ENCODE measurements at regions not wholly inside any gene's neighbourhood (a gene's known extent, or its start where the extent isn't known, plus 50 kb on each side); places are given as distances from the start of the nearest gene placed in this dataset.

DNA sequence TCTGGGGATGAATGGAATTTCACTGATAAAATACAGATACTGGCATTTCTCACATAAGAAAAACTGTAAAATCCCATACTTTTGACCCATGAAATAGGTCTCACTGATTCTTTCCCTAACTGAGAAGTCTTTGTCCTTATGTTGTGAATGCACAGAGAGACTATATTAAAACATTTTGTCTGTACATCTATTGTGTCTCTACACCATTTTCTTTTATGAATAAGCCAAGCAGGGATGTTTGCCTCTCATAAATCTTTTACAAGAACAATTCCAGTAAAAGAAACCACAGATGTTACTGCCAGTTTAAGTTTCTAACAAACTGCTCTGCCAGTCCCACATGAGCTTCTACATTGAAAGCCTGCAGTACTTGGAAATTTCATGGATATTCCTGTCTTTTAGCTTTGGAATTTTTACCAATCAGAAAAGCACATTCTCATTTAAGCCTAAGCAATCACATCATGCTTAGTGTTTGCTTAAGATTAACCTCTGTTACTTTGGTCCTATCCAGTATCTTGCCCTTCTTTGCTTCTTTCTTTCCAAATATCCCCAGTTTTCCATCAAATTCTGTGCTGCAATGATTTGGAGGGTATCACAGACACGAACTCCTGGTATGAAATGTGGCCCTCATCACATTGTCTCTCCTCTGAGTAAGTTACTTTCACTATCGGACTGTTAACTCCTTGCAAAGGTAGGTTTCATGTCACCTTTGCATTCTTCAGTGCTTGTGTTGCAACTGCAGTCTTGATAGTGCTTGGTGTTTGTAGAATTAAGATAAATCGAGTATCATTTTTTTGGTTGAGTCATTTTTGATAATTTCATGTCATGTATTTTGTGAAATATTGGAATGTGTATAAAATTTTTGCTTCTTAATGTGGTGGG lies 415.1 kb upstream of the ADAMTSL1 start:
- Histone ChIP-seq H3K9ac (replicated peaks; ENCODE audit: extremely low read depth, insufficient read depth, low read length) (no peak overlapping the region), H3K9me3 (replicated peaks; ENCODE audit: control insufficient read depth, insufficient read depth, low read length) (no peaks in the 10 kb centered on the region), H3K36me3 (ENCODE audit: control insufficient read depth in 2 of 2, extremely low read depth in 1 of 2, insufficient read depth in 2 of 2, low read length in 2 of 2) (no peaks in the 10 kb centered on the region), H3K79me2 (ENCODE audit: control insufficient read depth, insufficient read depth, low read length) (no peaks in the 10 kb centered on the region), H3K9me1 (replicated peaks; ENCODE audit: control insufficient read depth, extremely low read depth, insufficient read depth, low read length) (peaks cover 2% of the 10 kb centered on the region), H3K27ac (ENCODE audit: insufficient read depth, low read depth, low read length) (no peak overlapping the region), H3K4me3 (replicated peaks in 1 of 3; ENCODE audit: insufficient read depth in 1 of 3, low read depth in 1 of 3, low read length in 3 of 3) (no peak overlapping the region), H2AFZ (ENCODE audit: low read depth, low read length) (no peak overlapping the region), H4K20me1 (replicated peaks; ENCODE audit: control insufficient read depth, extremely low read depth, insufficient read depth, low read length) (no peaks in the 10 kb centered on the region), H3K27me3 (ENCODE audit: control insufficient read depth in 2 of 2, insufficient read depth in 2 of 2, low read length in 2 of 2) (peaks cover 0 to 2% of the 10 kb centered on the region in 2 experiments), H3K4me2 (ENCODE audit: insufficient read depth, low read length) (no peak overlapping the region), H3K4me1 (ENCODE audit: control insufficient read depth, extremely low read depth, insufficient read depth, low read length) (no peaks in the 10 kb centered on the region)
- BruUV-seq (replicated peaks), result no TSS peak
- FAIRE-seq, result no peak
- ChIA-PET POLR2A (no interaction called here), CTCF (interaction anchor here (2.5 kb wide), 1 partner anchor 248 kb away, joined by 7 read pairs; no protein-coding TSS in a partner anchor)
- intact Hi-C loops (cut with micrococcal nuclease) (no loop called here), dilution Hi-C loops (cut with MboI; ENCODE audit: extremely low pct_ligation_motif_present, low sequenced_read_pairs) (no loop called here)
- no peak for TF ChIP-seq FOS (IDR thresholded peaks at IDR 0.05; ENCODE audit: borderline replicate concordance, insufficient read depth, low read length)
- TF ChIP-seq POLR2A (IDR thresholded peaks at IDR 0.05; ENCODE audit: low read depth, low read length), result no peak
- TF ChIP-seq, protein P1, sequence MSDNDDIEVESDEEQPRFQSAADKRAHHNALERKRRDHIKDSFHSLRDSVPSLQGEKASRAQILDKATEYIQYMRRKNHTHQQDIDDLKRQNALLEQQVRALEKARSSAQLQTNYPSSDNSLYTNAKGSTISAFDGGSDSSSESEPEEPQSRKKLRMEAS (IDR thresholded peaks at IDR 0.05; ENCODE audit: insufficient read depth, insufficient read length), result no peak
- TF ChIP-seq JUN (IDR thresholded peaks at IDR 0.05; ENCODE audit: borderline replicate concordance, insufficient read depth, insufficient read length, low read depth), result no peak
- TF ChIP-seq POLR2AphosphoS5 (IDR thresholded peaks at IDR 0.05; ENCODE audit: insufficient read depth, low read depth, low read length), result no peak
- no peak for TF ChIP-seq MYC (IDR thresholded peaks at IDR 0.05; ENCODE audit: low read depth, low read length)
- TF ChIP-seq GATA2 (IDR thresholded peaks at IDR 0.05; ENCODE audit: insufficient read depth, insufficient read length, low read depth, low read length), result no peak
- no peak for TF ChIP-seq EZH2 (IDR thresholded peaks at IDR 0.05; ENCODE audit: borderline replicate concordance, low read depth, low read length, severe bottlenecking)
- TF ChIP-seq, protein P2, sequence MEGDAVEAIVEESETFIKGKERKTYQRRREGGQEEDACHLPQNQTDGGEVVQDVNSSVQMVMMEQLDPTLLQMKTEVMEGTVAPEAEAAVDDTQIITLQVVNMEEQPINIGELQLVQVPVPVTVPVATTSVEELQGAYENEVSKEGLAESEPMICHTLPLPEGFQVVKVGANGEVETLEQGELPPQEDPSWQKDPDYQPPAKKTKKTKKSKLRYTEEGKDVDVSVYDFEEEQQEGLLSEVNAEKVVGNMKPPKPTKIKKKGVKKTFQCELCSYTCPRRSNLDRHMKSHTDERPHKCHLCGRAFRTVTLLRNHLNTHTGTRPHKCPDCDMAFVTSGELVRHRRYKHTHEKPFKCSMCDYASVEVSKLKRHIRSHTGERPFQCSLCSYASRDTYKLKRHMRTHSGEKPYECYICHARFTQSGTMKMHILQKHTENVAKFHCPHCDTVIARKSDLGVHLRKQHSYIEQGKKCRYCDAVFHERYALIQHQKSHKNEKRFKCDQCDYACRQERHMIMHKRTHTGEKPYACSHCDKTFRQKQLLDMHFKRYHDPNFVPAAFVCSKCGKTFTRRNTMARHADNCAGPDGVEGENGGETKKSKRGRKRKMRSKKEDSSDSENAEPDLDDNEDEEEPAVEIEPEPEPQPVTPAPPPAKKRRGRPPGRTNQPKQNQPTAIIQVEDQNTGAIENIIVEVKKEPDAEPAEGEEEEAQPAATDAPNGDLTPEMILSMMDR (IDR thresholded peaks at IDR 0.05; ENCODE audit: extremely low read depth in 1 of 2, insufficient read depth in 1 of 2, low read depth in 1 of 2, low read length in 2 of 2), result no peak
- no peak for DNase-seq (ENCODE audit: low read depth, low spot score)
